GM19372 (cell line): ENCODE measurements at regions not wholly inside any gene's neighbourhood (a gene's known extent, or its start where the extent isn't known, plus 50 kb on each side); places are given as distances from the start of the nearest gene placed in this dataset.

ENCODE experiments used
- ATAC-seq: cut with Tn5 transposase; IDR thresholded peaks from one replicate; pipeline ENCODE4 v1.9.1; 2021; ENCODE audit warnings: mild to moderate bottlenecking, low read depth, moderate library complexity; ENCODE audit not compliant: unreplicated experiment

DNA sequence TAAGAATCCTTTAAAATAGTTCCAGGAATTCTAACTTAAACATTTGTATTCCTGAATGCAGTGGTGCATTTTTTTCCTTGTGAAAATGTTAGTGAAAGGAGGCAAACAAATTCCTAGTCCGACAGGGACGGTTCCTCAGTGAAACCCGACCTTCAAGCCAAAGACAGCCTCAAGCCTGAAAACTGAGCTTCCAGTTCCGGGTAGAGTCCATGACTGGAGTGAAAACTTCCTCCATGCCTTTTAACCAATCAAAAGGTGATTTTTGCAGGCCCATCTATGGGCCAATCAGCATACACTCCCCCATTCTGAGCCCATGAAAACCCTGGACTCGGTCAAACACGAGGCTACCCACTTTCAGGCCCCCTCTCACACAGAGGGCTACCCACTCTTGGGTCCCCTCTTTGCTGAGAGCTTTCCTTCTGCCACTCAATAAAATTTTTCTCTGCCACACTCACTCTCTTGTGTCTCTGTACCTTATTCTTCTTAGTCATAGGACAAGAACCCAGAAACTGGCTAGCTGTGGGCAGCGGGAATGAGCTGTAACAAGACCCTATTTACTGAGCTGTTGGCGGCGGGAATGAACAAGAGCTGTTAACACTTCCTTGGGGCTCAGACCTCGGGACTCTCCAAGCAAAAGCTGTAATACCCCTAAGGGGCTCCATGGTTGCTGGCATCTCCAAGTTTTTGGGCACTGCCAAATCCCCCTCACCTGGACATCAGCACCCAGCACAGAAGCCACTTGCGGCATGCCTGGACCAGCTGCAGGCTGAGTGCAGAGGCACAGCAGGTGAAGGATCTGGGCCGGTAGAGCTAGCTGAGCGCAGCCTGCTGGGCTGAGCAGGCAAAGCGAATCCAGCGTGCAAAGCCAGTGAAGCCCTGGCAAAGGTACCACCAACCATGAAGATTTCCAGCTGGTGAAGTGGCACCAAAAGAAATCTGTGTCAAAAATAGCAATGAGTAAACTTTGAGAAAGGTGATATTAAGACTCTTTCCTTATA lies 598.8 kb downstream of the MCTP2 start:
- ATAC-seq = no peak

DNA sequence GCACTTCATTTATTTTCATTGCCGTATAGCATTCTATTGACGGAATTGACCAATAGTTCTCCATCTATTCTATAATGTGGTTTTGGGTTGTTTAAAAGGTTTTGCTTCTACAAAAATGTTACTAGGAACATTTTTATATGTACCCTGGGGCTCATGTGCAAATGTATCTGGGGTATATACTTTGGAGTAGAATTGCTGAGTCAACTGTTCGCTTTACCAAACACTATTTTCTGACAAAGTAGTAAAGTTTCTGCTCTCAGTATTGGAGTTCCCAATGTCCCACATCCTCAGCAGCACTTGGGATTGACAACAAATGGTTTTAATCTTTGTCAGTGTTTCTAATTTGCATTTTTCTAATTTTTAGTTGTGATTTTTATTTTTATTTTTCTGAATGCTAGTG lies 602.6 kb downstream of the MCTP2 start:
- no peak for ATAC-seq

- no peak for ATAC-seq
These were observed 603.1 kb downstream of the MCTP2 start for GRCh38 chr15:94834494-94834893.

DNA sequence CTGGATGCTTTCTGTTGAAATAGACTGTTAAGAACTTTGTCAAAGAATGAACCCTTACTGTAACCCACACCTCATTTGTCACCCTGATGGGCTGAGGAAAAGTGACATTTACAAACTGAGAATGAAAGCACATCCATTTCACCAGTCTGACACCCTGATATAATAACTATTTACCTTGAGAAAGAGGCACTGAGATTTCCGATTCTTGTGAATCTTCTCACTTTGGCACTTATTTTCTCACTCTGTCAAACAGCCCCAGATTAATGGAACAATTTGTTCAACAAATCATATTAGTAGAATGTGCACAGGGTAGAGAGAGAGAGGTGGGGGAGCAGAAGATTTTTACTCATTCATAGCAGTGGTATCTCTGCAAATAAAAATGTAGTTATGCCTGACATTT lies 606.9 kb downstream of the MCTP2 start:
- ATAC-seq = no peak

- no peak for ATAC-seq
These were observed 609.7 kb downstream of the MCTP2 start for GRCh38 chr15:94840794-94841783.

GRCh38 chr15:94843060-94843459 lies 611.7 kb downstream of the MCTP2 start:
- ATAC-seq = no peak

DNA sequence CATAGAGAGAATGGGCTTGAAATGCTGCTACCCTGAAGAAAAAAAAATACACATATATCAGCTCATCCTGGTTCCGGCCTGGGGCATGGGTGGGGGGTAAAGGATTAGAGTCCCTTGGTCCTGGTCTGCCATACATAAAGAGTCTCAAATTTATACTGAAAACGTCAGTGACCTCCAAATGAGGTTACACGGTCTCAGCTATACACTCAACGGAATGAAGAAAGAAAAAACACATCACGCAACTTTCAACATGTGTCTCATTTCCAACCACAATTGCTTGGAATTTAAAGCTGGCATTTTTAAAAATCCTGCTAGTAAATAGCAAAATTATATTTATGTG lies 612.8 kb downstream of the MCTP2 start:
- ATAC-seq = no peak

- ATAC-seq = no peak
These were observed 613.4 kb downstream of the MCTP2 start for GRCh38 chr15:94844538-94845389.

DNA sequence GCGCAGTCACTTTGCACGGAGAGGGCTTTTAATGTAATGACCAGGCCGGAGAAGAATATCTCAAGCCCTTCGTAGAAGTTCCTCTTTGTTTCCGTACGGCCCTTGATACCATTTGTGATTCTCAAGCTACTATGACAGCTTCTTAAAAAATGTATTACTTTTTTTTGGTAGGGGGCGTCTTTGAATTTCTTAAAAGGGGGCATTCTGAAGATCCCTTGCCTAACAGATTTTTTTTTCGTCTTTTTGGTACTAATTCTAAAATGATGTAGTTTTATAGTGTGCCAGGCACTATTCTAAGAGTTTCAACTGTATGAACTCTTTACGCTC lies 614.0 kb downstream of the MCTP2 start:
- ATAC-seq = no peak

GRCh38 chr15:94847325-94847724 lies 616.0 kb downstream of the MCTP2 start:
- no peak for ATAC-seq

GRCh38 chr15:94848054-94848453 lies 616.7 kb downstream of the MCTP2 start:
- no peak for ATAC-seq

- no peak for ATAC-seq
These were observed 623.7 kb downstream of the MCTP2 start for GRCh38 chr15:94855018-94855408.

GRCh38 chr15:94855409-94856266 lies 624.3 kb downstream of the MCTP2 start:
- ATAC-seq = no peak

DNA sequence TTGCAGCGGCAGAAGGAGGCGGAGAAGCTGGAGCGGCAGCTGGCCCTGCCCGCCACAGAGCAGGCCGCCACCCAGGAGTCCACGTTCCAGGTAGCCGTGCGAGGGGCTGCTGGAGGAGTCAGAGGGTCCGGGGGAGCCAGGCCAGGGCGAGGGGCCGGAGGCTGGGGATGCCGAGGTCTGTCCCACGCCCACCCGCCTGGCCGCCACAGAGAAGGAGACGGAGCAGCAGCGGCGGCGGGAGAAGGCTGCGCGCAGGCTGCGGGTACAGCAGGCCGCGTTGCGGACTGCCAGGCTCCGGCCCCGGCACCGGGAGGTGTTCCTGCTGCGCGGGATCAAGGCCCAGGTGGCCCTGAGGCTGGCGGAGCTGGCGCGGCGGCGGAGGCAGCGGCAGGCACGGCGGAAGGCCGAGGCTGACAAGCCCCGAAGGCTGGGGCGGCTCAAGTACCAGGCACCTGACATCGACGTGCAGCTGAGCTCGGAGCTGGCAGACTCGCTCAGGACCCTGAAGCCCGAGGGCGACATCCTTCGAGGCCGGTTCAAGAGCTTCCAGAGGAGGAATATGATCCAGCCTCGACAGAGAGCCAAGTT lies 625.0 kb downstream of the MCTP2 start:
- ATAC-seq = no peak

DNA sequence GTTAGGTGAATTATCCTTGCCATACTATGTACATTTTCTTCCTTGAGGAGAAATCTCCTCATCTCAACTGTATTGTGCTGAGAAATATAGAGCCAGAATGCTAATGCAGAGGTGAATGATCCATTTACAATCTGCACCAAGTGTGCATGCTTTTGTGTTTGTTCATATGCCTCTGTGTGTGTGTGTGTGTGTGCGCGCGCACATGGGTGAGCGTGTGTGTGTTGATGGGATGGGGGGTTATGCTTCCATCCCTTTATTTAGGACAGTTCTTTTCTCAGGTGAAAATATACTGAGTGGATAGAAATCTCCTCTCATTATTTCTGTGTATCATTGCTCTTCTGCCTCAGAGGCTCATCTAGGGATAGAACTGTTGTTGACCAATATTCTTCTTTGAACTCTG lies 626.1 kb downstream of the MCTP2 start:
- ATAC-seq = no peak

DNA sequence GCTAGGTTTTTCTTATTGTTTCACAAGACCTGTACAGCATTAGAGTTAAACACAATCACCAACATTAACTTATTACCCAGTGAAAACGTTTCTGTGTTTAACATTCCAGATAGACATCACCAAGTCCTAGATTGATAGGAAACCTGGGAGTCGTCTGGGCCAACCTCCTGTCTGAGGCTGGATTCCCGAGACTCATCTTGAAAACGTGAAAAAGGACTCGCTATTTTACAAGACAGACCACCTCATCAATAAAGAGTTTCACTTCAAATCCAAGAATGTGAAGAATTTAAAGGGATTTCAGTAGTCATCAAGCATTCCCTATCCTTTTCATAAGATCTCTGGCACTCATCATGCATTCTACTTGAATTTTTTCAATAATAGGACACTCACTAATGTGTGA lies 626.6 kb downstream of the MCTP2 start:
- ATAC-seq = no peak

- no peak for ATAC-seq
These were observed 627.1 kb downstream of the MCTP2 start for GRCh38 chr15:94858449-94858848.

GRCh38 chr15:94858920-94859319 lies 627.6 kb downstream of the MCTP2 start:
- no peak for ATAC-seq

DNA sequence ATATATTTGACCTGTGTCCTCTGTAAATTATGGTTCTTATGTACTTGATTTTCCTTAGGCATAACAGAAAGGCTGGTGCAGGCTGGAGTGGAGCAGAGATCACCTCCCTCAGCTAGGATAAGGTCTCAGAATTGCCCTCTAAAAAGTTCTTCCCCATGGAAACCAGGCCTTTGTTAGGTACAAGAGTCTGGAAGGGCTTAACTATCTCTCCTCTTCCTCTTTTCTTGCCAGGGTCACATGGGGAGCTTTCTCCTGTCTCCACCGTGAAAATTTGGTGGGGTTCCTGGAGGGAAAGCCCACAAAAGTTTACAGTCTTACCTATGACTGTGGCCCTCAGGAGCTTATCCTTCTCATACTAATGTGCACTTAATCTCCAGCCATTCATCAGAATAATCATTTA lies 633.2 kb downstream of the MCTP2 start:
- no peak for ATAC-seq
